ENCODE measurements at regions not wholly inside any gene's neighbourhood (a gene's known extent, or its start where the extent isn't known, plus 50 kb on each side); places are given as distances from the start of the nearest gene placed in this dataset.
"Not testable (repeated sequence)": the region's sequence is repeated elsewhere in the genome, so short reads cannot be mapped to it uniquely, and the experiment has no call there.

DNA sequence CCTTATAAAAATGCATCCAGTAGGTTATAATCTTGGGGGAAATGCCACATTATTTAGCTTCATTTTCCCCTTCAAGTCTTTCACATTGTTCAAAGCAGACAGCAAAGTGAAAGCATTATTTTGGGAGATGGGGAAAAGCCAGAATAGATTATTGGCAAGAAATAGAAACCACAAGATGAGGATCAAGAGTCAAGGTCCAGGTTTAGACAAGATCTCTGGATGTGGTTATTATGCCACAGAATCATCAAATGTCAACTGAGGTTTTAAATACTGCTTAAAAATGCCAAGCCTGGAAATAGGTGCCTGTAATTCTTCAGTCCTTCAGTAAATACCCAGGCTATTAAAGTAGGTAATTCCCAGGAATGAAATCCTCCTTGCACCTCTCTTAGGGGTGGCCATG is 65.1 kb upstream of the ALOX12 start:
- TF ChIP-seq HDAC2 (IDR thresholded peaks at IDR 0.05) (no peak), KDM5A (IDR thresholded peaks at IDR 0.05) (no peak), REST (IDR thresholded peaks at IDR 0.05) (no peak), FOXS1 (CRISPR knock-in tag; IDR thresholded peaks at IDR 0.05) (no peak), HOXB13 (CRISPR knock-in tag; IDR thresholded peaks at IDR 0.05; ENCODE audit: low read depth) (no peak)
- Histone ChIP-seq H3K4me1 (peaks cover 7% of the 10 kb centered on the region; the same call in 2 of the 3 replicates), H3K9me3 (peaks cover 27% of the 10 kb centered on the region), H3K27ac (no peak overlapping the region), H3K4me2 (no peak overlapping the region), H3K4me3 (no peak overlapping the region)
- FAIRE-seq = peak; percentile 7
- DNase-seq (ENCODE audit: low read depth in 1 of 2, low spot score in 1 of 2) = no peak
- no peak for ATAC-seq
- POLR2A ChIA-PET = no interaction called here
- CTCF ChIA-PET = interaction anchor here (0.5 to 5.3 kb wide), 2 partner anchors 35 to 74 kb away, joined by 3 to 20 read pairs; no protein-coding TSS in a partner anchor

DNA sequence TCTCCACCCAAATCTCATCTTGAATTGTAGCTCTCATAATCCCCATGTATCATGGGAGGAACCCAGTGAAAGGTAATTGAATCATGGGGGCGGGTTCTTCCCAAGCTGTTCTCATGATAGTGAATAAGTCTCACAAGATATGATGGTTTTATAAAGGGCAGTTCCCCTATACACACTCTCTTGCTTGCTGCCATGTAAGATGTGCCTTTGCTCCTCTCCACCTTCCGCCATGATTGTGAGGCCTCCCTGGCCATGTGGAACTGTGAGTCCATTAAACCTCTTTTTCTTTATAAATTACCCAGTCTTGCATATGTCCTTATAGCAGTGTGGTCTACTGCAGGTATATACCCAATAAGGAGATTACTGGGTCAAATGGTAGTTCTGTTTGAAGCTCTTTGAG is 61.3 kb upstream of the ALOX12 start:
- H3K27ac ChIP-seq; H3K9me3 ChIP-seq; H3K4me3 ChIP-seq; H3K4me2 ChIP-seq; H3K4me1 ChIP-seq; POLR2A ChIA-PET; FAIRE-seq; DNase-seq (ENCODE audit: low read depth in 1 of 2, low spot score in 1 of 2); ATAC-seq: not testable (repeated sequence)
- CTCF ChIA-PET = interaction anchor here (1.1 to 2.4 kb wide), 5 partner anchors 20 to 91 kb away, joined by 4 to 7 read pairs (median 7); no protein-coding TSS in a partner anchor
- WGBS (ENCODE audit: missing lambda C conversion rate) = 66% methylated on average over 2 of the region's 2 CpGs

- FAIRE-seq (no peak), DNase-seq (ENCODE audit: low read depth in 1 of 2, low spot score in 1 of 2) (no peak), ATAC-seq (no peak)
- Histone ChIP-seq H3K4me3 (no peak overlapping the region), H3K9me3 (peaks cover 9% of the 10 kb centered on the region; the same call in 2 of the 3 replicates), H3K4me1 (no peaks in the 10 kb centered on the region), H3K27ac (no peak overlapping the region), H3K4me2 (no peak overlapping the region)
- TF ChIP-seq HOXB13 (CRISPR knock-in tag; IDR thresholded peaks at IDR 0.05; ENCODE audit: low read depth) (no peak), ZNF302 (CRISPR knock-in tag; IDR thresholded peaks at IDR 0.05) (no peak), MYC (IDR thresholded peaks at IDR 0.05; ENCODE audit: borderline replicate concordance, low read length) (no peak), HOXA7 (CRISPR knock-in tag; IDR thresholded peaks at IDR 0.05) (no peak), PHF8 (IDR thresholded peaks at IDR 0.05; ENCODE audit: borderline replicate concordance, low read depth) (no peak), KDM5A (IDR thresholded peaks at IDR 0.05) (no peak), ZC3H11A (IDR thresholded peaks at IDR 0.05) (no peak), JUNB (IDR thresholded peaks at IDR 0.05) (no peak), RAD21 (conservative IDR thresholded peaks at IDR 0.05 in 1 of 2, IDR thresholded peaks at IDR 0.05 in 1 of 2) (no peak), CEBPB (IDR thresholded peaks at IDR 0.05) (no peak), EHF (CRISPR knock-in tag; IDR thresholded peaks at IDR 0.05) (no peak), MAFK (IDR thresholded peaks at IDR 0.05; ENCODE audit: partially characterized antibody) (no peak), RCOR1 (IDR thresholded peaks at IDR 0.05; ENCODE audit: low read depth, low read length) (no peak), TFCP2L1 (CRISPR knock-in tag; IDR thresholded peaks at IDR 0.05) (no peak)
- TF ChIP-seq, protein P1, sequence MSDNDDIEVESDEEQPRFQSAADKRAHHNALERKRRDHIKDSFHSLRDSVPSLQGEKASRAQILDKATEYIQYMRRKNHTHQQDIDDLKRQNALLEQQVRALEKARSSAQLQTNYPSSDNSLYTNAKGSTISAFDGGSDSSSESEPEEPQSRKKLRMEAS (IDR thresholded peaks at IDR 0.05) = no peak
- ChIA-PET POLR2A (no interaction called here), CTCF (interaction anchor here (2.0 kb wide), 1 partner anchor 68 kb away, joined by 7 read pairs; no protein-coding TSS in a partner anchor)
- WGBS (ENCODE audit: missing lambda C conversion rate) = 85% methylated on average over 8 of the region's 8 CpGs
Observed at GRCh38 chr17:6936370-6937028, 59.4 kb upstream of the ALOX12 start.

All from A549 (cell line).